ENCODE measurements at regions not wholly inside any gene's neighbourhood (a gene's known extent, or its start where the extent isn't known, plus 50 kb on each side); places are given as distances from the start of the nearest gene placed in this dataset.

- no peak for TF ChIP-seq EZH2 (IDR thresholded peaks at IDR 0.05; ENCODE audit: borderline replicate concordance, insufficient read depth, low read depth, low read length, poor library complexity, severe bottlenecking)
- no peak for TF ChIP-seq CTCF (IDR thresholded peaks at IDR 0.05)
These were observed 116.2 kb upstream of the TMEM260 start for GRCh38 chr14:56463271-56463890.
